GM18907 (cell line): ENCODE measurements at regions not wholly inside any gene's neighbourhood (a gene's known extent, or its start where the extent isn't known, plus 50 kb on each side); places are given as distances from the start of the nearest gene placed in this dataset.

Experiments used
- ATAC-seq: cut with Tn5 transposase; IDR thresholded peaks from one replicate; pipeline ENCODE4 v1.9.1; 2021; ENCODE audit warnings: mild to moderate bottlenecking, moderate library complexity; ENCODE audit not compliant: unreplicated experiment

- no peak for ATAC-seq
Observed at GRCh38 chr1:177589166-177589565, 380.7 kb downstream of the SEC16B start.

- ATAC-seq = no peak
Observed at GRCh38 chr1:177586429-177586828, 383.4 kb downstream of the SEC16B start.

GRCh38 chr1:177585302-177586220 is 384.3 kb downstream of the SEC16B start:
- ATAC-seq = peak; percentile 79

GRCh38 chr1:177573901-177574300 is 396.0 kb downstream of the SEC16B start:
- no peak for ATAC-seq

- ATAC-seq = no peak
Observed at GRCh38 chr1:177571485-177572076, 398.3 kb downstream of the SEC16B start.

- ATAC-seq = no peak
Observed at GRCh38 chr1:177571076-177571475, 398.8 kb downstream of the SEC16B start.

- no peak for ATAC-seq
Observed at GRCh38 chr1:177569476-177569875, 398.7 kb downstream of the BRINP2 start.

GRCh38 chr1:177568622-177569021 is 397.9 kb downstream of the BRINP2 start:
- no peak for ATAC-seq

- no peak for ATAC-seq
Observed at GRCh38 chr1:177567393-177567792, 396.6 kb downstream of the BRINP2 start.

GRCh38 chr1:177566495-177566894 is 395.7 kb downstream of the BRINP2 start:
- no peak for ATAC-seq

- peak; percentile 73 for ATAC-seq
Observed at GRCh38 chr1:177561436-177561835, 390.7 kb downstream of the BRINP2 start.

- no peak for ATAC-seq
Observed at GRCh38 chr1:177558372-177558771, 387.6 kb downstream of the BRINP2 start.

- ATAC-seq = no peak
Observed at GRCh38 chr1:177556163-177556562, 385.4 kb downstream of the BRINP2 start.

- ATAC-seq = no peak
Observed at GRCh38 chr1:177547200-177547599, 376.4 kb downstream of the BRINP2 start.

GRCh38 chr1:177546346-177546745 is 375.6 kb downstream of the BRINP2 start:
- ATAC-seq = no peak

- ATAC-seq = no peak
Observed at GRCh38 chr1:177526201-177526600, 355.4 kb downstream of the BRINP2 start.

GRCh38 chr1:177525176-177525575 is 354.4 kb downstream of the BRINP2 start:
- no peak for ATAC-seq

- ATAC-seq = no peak
Observed at GRCh38 chr1:177517546-177517945, 346.8 kb downstream of the BRINP2 start.

GRCh38 chr1:177514207-177514606 is 343.4 kb downstream of the BRINP2 start:
- ATAC-seq = no peak

GRCh38 chr1:177511036-177511435 is 340.3 kb downstream of the BRINP2 start:
- ATAC-seq = no peak

GRCh38 chr1:177505905-177506590 is 335.3 kb downstream of the BRINP2 start:
- no peak for ATAC-seq

- no peak for ATAC-seq
Observed at GRCh38 chr1:177495878-177496277, 325.1 kb downstream of the BRINP2 start.
